ENCODE measurements at regions not wholly inside any gene's neighbourhood (a gene's known extent, or its start where the extent isn't known, plus 50 kb on each side); places are given as distances from the start of the nearest gene placed in this dataset.

DNA sequence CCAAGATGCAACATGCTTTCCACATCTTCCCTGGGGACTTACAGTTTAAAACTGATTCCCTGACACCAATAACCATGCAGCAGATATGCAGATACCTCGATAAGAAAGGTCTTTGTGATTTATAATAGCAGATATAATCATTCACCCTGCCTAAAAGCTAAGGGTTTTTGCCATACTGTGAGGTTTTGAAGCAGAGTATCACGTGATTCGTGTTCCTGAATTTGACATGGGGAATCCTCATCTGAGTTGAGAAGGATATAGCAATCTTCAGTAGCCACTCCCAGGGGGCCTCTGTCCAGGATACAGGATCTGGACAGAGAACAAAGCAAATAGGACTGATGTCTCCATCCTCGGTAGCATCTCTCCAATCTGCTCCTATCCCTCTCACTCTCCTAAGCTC is 79.1 kb upstream of the SDK2 start:
- Mint-ChIP-seq H3K9me3 (no peaks in the 10 kb centered on the region), H3K36me3 (no peaks in the 10 kb centered on the region), H3K4me1 (peaks cover 17% of the 10 kb centered on the region), H3K27me3 (ENCODE audit: low read depth) (no peaks in the 10 kb centered on the region; the same call in 1 of the 2 replicates), H3K27ac (no peak overlapping the region), H3K4me3 (no peak overlapping the region)
- DNase-seq (ENCODE audit: low spot score) = no peak
- no peak for ATAC-seq
- ChIA-PET CTCF (no interaction called here), POLR2A (interaction anchor here (0.5 kb wide), 1 partner anchor 227 kb away, joined by 3 read pairs; no protein-coding TSS in a partner anchor)
- TF ChIP-seq, protein P1, sequence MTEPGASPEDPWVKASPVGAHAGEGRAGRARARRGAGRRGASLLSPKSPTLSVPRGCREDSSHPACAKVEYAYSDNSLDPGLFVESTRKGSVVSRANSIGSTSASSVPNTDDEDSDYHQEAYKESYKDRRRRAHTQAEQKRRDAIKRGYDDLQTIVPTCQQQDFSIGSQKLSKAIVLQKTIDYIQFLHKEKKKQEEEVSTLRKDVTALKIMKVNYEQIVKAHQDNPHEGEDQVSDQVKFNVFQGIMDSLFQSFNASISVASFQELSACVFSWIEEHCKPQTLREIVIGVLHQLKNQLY (CRISPR knock-in tag; IDR thresholded peaks at IDR 0.05) = no peak
- TF ChIP-seq, protein P2, sequence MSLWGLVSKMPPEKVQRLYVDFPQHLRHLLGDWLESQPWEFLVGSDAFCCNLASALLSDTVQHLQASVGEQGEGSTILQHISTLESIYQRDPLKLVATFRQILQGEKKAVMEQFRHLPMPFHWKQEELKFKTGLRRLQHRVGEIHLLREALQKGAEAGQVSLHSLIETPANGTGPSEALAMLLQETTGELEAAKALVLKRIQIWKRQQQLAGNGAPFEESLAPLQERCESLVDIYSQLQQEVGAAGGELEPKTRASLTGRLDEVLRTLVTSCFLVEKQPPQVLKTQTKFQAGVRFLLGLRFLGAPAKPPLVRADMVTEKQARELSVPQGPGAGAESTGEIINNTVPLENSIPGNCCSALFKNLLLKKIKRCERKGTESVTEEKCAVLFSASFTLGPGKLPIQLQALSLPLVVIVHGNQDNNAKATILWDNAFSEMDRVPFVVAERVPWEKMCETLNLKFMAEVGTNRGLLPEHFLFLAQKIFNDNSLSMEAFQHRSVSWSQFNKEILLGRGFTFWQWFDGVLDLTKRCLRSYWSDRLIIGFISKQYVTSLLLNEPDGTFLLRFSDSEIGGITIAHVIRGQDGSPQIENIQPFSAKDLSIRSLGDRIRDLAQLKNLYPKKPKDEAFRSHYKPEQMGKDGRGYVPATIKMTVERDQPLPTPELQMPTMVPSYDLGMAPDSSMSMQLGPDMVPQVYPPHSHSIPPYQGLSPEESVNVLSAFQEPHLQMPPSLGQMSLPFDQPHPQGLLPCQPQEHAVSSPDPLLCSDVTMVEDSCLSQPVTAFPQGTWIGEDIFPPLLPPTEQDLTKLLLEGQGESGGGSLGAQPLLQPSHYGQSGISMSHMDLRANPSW (CRISPR knock-in tag; conservative IDR thresholded peaks at IDR 0.05; ENCODE audit: low read depth) = no peak
- TF ChIP-seq NFYB (CRISPR knock-in tag; conservative IDR thresholded peaks at IDR 0.05; ENCODE audit: low read depth) (no peak), ELF4 (CRISPR knock-in tag; IDR thresholded peaks at IDR 0.05; ENCODE audit: low read depth) (no peak), ZNF138 (CRISPR knock-in tag; conservative IDR thresholded peaks at IDR 0.05) (no peak), ZNF121 (CRISPR knock-in tag; IDR thresholded peaks at IDR 0.05) (no peak)
- TF ChIP-seq, protein P3, sequence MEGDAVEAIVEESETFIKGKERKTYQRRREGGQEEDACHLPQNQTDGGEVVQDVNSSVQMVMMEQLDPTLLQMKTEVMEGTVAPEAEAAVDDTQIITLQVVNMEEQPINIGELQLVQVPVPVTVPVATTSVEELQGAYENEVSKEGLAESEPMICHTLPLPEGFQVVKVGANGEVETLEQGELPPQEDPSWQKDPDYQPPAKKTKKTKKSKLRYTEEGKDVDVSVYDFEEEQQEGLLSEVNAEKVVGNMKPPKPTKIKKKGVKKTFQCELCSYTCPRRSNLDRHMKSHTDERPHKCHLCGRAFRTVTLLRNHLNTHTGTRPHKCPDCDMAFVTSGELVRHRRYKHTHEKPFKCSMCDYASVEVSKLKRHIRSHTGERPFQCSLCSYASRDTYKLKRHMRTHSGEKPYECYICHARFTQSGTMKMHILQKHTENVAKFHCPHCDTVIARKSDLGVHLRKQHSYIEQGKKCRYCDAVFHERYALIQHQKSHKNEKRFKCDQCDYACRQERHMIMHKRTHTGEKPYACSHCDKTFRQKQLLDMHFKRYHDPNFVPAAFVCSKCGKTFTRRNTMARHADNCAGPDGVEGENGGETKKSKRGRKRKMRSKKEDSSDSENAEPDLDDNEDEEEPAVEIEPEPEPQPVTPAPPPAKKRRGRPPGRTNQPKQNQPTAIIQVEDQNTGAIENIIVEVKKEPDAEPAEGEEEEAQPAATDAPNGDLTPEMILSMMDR (IDR thresholded peaks at IDR 0.05) = no peak
- TF ChIP-seq, protein P4, sequence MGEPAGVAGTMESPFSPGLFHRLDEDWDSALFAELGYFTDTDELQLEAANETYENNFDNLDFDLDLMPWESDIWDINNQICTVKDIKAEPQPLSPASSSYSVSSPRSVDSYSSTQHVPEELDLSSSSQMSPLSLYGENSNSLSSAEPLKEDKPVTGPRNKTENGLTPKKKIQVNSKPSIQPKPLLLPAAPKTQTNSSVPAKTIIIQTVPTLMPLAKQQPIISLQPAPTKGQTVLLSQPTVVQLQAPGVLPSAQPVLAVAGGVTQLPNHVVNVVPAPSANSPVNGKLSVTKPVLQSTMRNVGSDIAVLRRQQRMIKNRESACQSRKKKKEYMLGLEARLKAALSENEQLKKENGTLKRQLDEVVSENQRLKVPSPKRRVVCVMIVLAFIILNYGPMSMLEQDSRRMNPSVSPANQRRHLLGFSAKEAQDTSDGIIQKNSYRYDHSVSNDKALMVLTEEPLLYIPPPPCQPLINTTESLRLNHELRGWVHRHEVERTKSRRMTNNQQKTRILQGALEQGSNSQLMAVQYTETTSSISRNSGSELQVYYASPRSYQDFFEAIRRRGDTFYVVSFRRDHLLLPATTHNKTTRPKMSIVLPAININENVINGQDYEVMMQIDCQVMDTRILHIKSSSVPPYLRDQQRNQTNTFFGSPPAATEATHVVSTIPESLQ (CRISPR knock-in tag; IDR thresholded peaks at IDR 0.05) = no peak
- TF ChIP-seq, protein P5, sequence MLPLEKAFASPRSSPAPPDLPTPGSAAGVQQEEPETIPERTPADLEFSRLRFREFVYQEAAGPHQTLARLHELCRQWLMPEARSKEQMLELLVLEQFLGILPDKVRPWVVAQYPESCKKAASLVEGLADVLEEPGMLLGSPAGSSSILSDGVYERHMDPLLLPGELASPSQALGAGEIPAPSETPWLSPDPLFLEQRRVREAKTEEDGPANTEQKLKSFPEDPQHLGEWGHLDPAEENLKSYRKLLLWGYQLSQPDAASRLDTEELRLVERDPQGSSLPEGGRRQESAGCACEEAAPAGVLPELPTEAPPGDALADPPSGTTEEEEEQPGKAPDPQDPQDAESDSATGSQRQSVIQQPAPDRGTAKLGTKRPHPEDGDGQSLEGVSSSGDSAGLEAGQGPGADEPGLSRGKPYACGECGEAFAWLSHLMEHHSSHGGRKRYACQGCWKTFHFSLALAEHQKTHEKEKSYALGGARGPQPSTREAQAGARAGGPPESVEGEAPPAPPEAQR (CRISPR knock-in tag; IDR thresholded peaks at IDR 0.05) = no peak

DNA sequence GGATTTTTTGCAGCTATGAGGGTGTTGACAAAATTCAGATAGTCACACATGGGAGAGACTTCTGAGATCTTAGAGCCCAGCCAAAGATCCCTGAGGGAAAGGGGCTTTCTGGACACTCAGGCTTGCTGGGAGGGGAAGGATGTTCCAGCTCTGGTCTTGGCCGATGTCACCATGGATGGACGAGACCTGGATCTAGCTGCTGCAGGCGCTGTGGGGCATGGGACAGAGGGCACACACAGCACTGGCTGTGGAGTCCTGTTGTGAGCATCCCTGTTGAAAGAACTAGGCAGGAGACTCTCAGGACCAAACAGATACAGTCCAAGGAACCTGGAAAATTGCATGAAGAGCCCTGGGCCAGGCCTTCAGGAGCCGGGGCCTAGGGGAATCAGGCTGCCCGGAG is 80.1 kb upstream of the SDK2 start:
- Mint-ChIP-seq H3K4me3 (no peak overlapping the region), H3K27me3 (ENCODE audit: low read depth) (peaks cover 5% of the 10 kb centered on the region), H3K36me3 (no peaks in the 10 kb centered on the region), H3K27ac (no peak overlapping the region), H3K4me1 (peaks cover 11% of the 10 kb centered on the region), H3K9me3 (peaks cover 5% of the 10 kb centered on the region)
- CTCF ChIA-PET = interaction anchor here (1.1 kb wide), 1 partner anchor 78 kb away, joined by 3 read pairs; no protein-coding TSS in a partner anchor
- ATAC-seq = no peak
- no peak for DNase-seq (ENCODE audit: low spot score)
- no peak for TF ChIP-seq ZBTB21 (CRISPR knock-in tag; IDR thresholded peaks at IDR 0.05; ENCODE audit: borderline replicate concordance)
- TF ChIP-seq, protein P6, sequence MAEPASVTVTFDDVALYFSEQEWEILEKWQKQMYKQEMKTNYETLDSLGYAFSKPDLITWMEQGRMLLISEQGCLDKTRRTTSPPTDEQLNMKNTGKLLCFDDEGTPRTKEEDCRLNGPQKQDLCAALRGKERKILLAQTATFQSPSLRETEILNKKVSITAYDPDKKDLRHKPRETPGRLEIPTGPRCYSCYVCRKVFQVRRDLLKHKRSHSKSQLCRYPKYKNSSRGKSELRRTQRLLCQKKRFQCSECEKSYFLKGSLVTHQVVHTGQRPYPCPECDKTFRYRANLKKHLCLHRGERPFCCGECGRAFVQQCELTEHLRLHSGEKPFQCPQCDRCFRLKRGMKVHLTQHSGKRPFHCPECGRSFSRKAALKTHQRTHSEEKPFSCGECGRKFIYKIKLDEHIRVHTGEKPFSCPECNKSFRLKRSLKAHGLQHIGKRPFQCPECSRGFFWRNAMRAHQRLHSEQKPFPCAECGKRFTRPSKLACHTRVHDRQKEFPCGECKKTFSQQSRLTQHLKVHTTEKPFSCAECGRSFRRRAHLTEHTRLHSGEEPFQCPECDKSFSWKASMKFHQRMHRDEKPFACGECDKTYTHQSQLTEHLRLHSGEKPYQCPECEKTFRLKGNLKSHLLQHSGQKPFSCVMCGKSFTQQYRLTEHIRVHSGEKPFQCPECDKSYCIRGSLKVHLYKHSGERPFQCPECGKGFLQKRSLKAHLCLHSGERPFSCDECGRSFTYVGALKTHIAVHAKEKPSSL (CRISPR knock-in tag; conservative IDR thresholded peaks at IDR 0.05) = no peak
- no peak for TF ChIP-seq CREB1 (CRISPR knock-in tag; IDR thresholded peaks at IDR 0.05)
- TF ChIP-seq, protein P7, sequence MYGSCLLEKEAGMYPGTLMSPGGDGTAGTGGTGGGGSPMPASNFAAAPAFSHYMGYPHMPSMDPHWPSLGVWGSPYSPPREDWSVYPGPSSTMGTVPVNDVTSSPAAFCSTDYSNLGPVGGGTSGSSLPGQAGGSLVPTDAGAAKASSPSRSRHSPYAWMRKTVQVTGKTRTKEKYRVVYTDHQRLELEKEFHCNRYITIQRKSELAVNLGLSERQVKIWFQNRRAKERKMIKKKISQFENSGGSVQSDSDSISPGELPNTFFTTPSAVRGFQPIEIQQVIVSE (CRISPR knock-in tag; IDR thresholded peaks at IDR 0.05; ENCODE audit: borderline replicate concordance) = no peak
- no peak for TF ChIP-seq NR1H2 (CRISPR knock-in tag; IDR thresholded peaks at IDR 0.05)
- TF ChIP-seq RORB (CRISPR knock-in tag; IDR thresholded peaks at IDR 0.05) = no peak
- POLR2A ChIA-PET = no interaction called here
